Gastroesophageal sphincter (tissue), 4 donors: ENCODE measurements at regions not wholly inside any gene's neighbourhood (a gene's known extent, or its start where the extent isn't known, plus 50 kb on each side); places are given as distances from the start of the nearest gene placed in this dataset.

Experiments
- ATAC-seq: fragments of 150-250 bp; one replicate; pipeline ENCODE4 v1.9.1; 2016; ENCODE audit warnings: mild to moderate bottlenecking, moderate library complexity
- H3K27ac ChIP-seq, 4 donors: fragments of 200-600 bp; sonication (generic) in 3 of 4; 1 replicate in 3 of 4; 2 replicates in 1 of 4; pipeline ENCODE4 v1.5.1; 2016 to 2019
- H3K27me3 ChIP-seq: fragments of 200-600 bp; sonication (generic); one replicate; pipeline ENCODE4 v1.5.1; 2019
- H3K36me3 ChIP-seq, 2 donors: fragments of 200-600 bp; sonication (generic); one replicate each; pipeline ENCODE4 v1.5.1; 2019; ENCODE audit warnings: control low read depth in 1 of 2
- H3K4me1 ChIP-seq, 3 donors: fragments of 200-600 bp; sonication (generic); 1 replicate in 2 of 3; 2 replicates in 1 of 3; pipeline ENCODE4 v1.5.1; 2016 to 2019; ENCODE audit warnings: control low read depth in 2 of 3
- H3K4me3 ChIP-seq, 2 donors: fragments of 200-600 bp; sonication (generic); one replicate each; pipeline ENCODE4 v1.5.1; 2019; ENCODE audit warnings: mild to moderate bottlenecking in 1 of 2, moderate library complexity in 1 of 2
- H3K9me3 ChIP-seq, 3 donors: fragments of 200-600 bp; sonication (generic); one replicate each; pipeline ENCODE4 v1.5.1; 2017 to 2019; ENCODE audit warnings: control low read depth in 2 of 3
- EP300 ChIP-seq: sonication (generic); formaldehyde crosslinking; IDR thresholded peaks from one replicate; pipeline ENCODE4 v1.6.1; 2017; ENCODE audit warnings: antibody characterized with exemption, mild to moderate bottlenecking
- POLR2A ChIP-seq, 2 donors: fragments of 450-650 bp; IDR thresholded peaks; one replicate each; pipeline ENCODE4 v1.6.1; 2017; ENCODE audit warnings: antibody characterized with exemption in 2 of 2, mild to moderate bottlenecking in 2 of 2, moderate library complexity in 1 of 2
- POLR2AphosphoS5 ChIP-seq: sonication (generic); formaldehyde crosslinking; IDR thresholded peaks from one replicate; pipeline ENCODE4 v1.6.1; 2017; ENCODE audit warnings: antibody characterized with exemption
- WGBS, 2 donors: methylation state at CpG; one replicate each; pipeline ENCODE4 v1.1.5; 2018; ENCODE audit warnings: low coverage in 1 of 2; 5-methylcytosine and 5-hydroxymethylcytosine counted together
- TF ChIP-seq, protein P1 (sequence below), 4 experiments: fragments of 200-600 bp in 2 of 4; fragments of 450-650 bp in 2 of 4; sonication (generic) in 1 of 4; IDR thresholded peaks; one replicate each; pipeline ENCODE4 v1.5.1; 2017 to 2019; ENCODE audit warnings: antibody characterized with exemption in 4 of 4, mild to moderate bottlenecking in 2 of 4, moderate library complexity in 2 of 4

GRCh38 chr6:55088902-55089301 is 85.4 kb upstream of the HCRTR2 start:
- Histone ChIP-seq H3K36me3 (no peaks in the 10 kb centered on the region), H3K4me3 (no peak overlapping the region), H3K27ac (no peak overlapping the region), H3K9me3 (peaks cover 0 to 4% (median 0%) of the 10 kb centered on the region in 3 donors), H3K4me1 (no peaks in the 10 kb centered on the region), H3K27me3 (no peaks in the 10 kb centered on the region)
- no peak for ATAC-seq
- TF ChIP-seq POLR2AphosphoS5 (no peak), EP300 (no peak), POLR2A (IDR thresholded peaks at IDR 0.05) (no peak)
- TF ChIP-seq, protein P1, sequence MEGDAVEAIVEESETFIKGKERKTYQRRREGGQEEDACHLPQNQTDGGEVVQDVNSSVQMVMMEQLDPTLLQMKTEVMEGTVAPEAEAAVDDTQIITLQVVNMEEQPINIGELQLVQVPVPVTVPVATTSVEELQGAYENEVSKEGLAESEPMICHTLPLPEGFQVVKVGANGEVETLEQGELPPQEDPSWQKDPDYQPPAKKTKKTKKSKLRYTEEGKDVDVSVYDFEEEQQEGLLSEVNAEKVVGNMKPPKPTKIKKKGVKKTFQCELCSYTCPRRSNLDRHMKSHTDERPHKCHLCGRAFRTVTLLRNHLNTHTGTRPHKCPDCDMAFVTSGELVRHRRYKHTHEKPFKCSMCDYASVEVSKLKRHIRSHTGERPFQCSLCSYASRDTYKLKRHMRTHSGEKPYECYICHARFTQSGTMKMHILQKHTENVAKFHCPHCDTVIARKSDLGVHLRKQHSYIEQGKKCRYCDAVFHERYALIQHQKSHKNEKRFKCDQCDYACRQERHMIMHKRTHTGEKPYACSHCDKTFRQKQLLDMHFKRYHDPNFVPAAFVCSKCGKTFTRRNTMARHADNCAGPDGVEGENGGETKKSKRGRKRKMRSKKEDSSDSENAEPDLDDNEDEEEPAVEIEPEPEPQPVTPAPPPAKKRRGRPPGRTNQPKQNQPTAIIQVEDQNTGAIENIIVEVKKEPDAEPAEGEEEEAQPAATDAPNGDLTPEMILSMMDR (IDR thresholded peaks at IDR 0.05): no peak

GRCh38 chr6:55089325-55089724 is 85.0 kb upstream of the HCRTR2 start:
- no peak overlapping the region for H3K27ac ChIP-seq
- no peaks in the 10 kb centered on the region for H3K36me3 ChIP-seq
- peaks cover 0 to 6% (median 0%) of the 10 kb centered on the region in 3 donors for H3K9me3 ChIP-seq
- TF ChIP-seq POLR2A (IDR thresholded peaks at IDR 0.05) (no peak), POLR2AphosphoS5 (no peak), EP300 (no peak)
- TF ChIP-seq, protein P1 (IDR thresholded peaks at IDR 0.05): no peak
- no peaks in the 10 kb centered on the region for H3K27me3 ChIP-seq
- H3K4me1 ChIP-seq: no peaks in the 10 kb centered on the region
- WGBS, 2 donors: 68% methylated on average over 2 of the region's 2 CpGs; no CpG with 5 or more reads in 1 of the 2 donors
- H3K4me3 ChIP-seq: no peak overlapping the region
- ATAC-seq: no peak

GRCh38 chr6:55100686-55101085 is 73.6 kb upstream of the HCRTR2 start:
- 55 to 70% methylated on average over 3 of the region's 3 CpGs for WGBS, 2 donors
- TF ChIP-seq EP300: no peak
- TF ChIP-seq, protein P1 (IDR thresholded peaks at IDR 0.05): no peak
- TF ChIP-seq POLR2A (IDR thresholded peaks at IDR 0.05): no peak
- no peak for TF ChIP-seq POLR2AphosphoS5
- H3K9me3 ChIP-seq: no peaks in the 10 kb centered on the region
- H3K36me3 ChIP-seq: no peaks in the 10 kb centered on the region
- no peak overlapping the region for H3K4me3 ChIP-seq
- no peaks in the 10 kb centered on the region for H3K27me3 ChIP-seq
- H3K4me1 ChIP-seq: no peaks in the 10 kb centered on the region
- no peak overlapping the region for H3K27ac ChIP-seq
- ATAC-seq: no peak

GRCh38 chr6:55101157-55101556 is 73.2 kb upstream of the HCRTR2 start:
- no peak for ATAC-seq
- no peak overlapping the region for H3K27ac ChIP-seq
- TF ChIP-seq, protein P1 (IDR thresholded peaks at IDR 0.05): no peak
- no peak for TF ChIP-seq POLR2AphosphoS5
- TF ChIP-seq POLR2A (IDR thresholded peaks at IDR 0.05): no peak
- no peak for TF ChIP-seq EP300
- no peaks in the 10 kb centered on the region for H3K36me3 ChIP-seq
- H3K27me3 ChIP-seq: no peaks in the 10 kb centered on the region
- H3K4me1 ChIP-seq: no peaks in the 10 kb centered on the region
- no peak overlapping the region for H3K4me3 ChIP-seq
- 90% methylated on average over 2 of the region's 2 CpGs for WGBS, 2 donors
- no peaks in the 10 kb centered on the region for H3K9me3 ChIP-seq

DNA sequence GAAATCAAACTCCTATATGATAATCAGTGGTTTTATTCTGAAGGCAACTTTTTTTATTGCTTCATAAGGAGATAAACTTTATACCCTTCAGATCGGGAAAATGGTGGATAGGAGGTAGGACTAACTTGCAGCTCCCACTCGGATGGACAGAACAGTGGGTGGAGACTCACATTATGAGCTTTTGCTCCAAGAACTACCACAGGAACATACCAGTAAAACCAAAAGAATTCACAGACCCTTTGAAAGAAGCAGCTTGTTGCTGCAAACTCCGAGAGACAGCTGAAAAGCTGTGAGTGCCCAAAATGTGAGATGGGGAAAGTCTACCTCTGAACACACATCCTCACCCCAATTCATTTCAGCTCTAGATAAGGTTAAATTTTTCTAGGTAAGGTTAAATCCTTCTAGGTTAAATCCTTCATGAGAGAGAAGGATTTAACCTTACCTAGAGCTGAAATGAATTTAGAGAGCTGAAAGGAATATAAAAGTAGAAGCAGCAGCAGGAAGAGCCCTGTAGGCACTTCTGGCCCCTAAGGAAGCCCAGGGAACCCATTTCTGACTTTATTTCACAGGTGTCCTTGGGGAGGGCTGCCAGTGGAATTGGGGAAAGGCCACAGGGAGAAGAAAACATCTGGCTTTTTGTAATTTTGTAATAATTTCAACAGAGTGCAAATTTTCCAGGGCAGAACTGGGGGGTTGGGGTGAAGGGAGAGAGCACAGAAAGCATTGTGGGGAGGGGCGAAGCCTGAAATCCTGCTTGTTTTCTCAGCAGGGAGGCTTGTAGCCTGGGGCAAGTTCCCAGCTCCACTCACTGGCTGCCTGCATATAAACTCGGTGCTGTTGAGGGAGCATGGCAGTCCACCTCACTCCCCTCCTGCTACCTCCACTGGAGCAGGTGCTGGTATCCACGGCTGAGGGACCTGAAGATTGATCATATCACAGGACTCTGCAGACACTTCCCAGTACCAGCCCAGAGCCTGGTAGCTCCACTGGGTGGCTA is 65.9 kb upstream of the HCRTR2 start:
- peaks cover 0 to 8% (median 0%) of the 10 kb centered on the region in 3 donors for H3K9me3 ChIP-seq
- no peak overlapping the region for H3K4me3 ChIP-seq
- no peaks in the 10 kb centered on the region for H3K36me3 ChIP-seq
- 73 to 76% methylated on average over 3 to 4 of the region's 6 CpGs for WGBS, 2 donors
- ATAC-seq: no peak
- no peaks in the 10 kb centered on the region for H3K27me3 ChIP-seq
- TF ChIP-seq EP300 (no peak), POLR2A (IDR thresholded peaks at IDR 0.05) (no peak), POLR2AphosphoS5 (no peak)
- TF ChIP-seq, protein P1 (IDR thresholded peaks at IDR 0.05): no peak
- H3K27ac ChIP-seq: no peak overlapping the region
- no peaks in the 10 kb centered on the region for H3K4me1 ChIP-seq
